GM12878 (cell line): ENCODE measurements at regions not wholly inside any gene's neighbourhood (a gene's known extent, or its start where the extent isn't known, plus 50 kb on each side); places are given as distances from the start of the nearest gene placed in this dataset.
"Not testable (repeated sequence)": the region's sequence is repeated elsewhere in the genome, so short reads cannot be mapped to it uniquely, and the experiment has no call there.

Experiments used
- ATAC-seq: fragments of 200-7000 bp; cut with Tn5 transposase; 3 replicates; pipeline ENCODE4 v1.9.1; 2020; ENCODE audit warnings: mild to moderate bottlenecking, moderate library complexity
- BruUV-seq: library from RNA; stranded (reverse); fragments of 400-500 nt; replicated peaks from 2 replicates; lab custom pipeline; 2021; lab: Mats Ljungman, UMichigan
- CTCF ChIA-PET: fragments of 300-600 bp; sonication (Branson Sonifier 250); formaldehyde crosslinking; extraction: SDS; loops from one replicate; lab custom pipeline; 2021; ENCODE audit warnings: inconsistent platforms; lab: Yijun Ruan, JAX
- POLR2A ChIA-PET: fragments of 350-600 bp; formaldehyde crosslinking; extraction: SDS; loops from one replicate; lab custom pipeline; 2021; ENCODE audit warnings: inconsistent platforms; lab: Charles Lee
- RAD21 ChIA-PET: fragments of 300-600 bp; sonication (Branson Sonifier 250); formaldehyde crosslinking; loops from one replicate; lab custom pipeline; 2023; ENCODE audit warnings: antibody characterized with exemption; ENCODE audit not compliant: unreplicated experiment; lab: Charles Lee
- SMC1A ChIA-PET: fragments of 300-600 bp; sonication (Branson Sonifier 250); formaldehyde crosslinking; loops from one replicate; lab custom pipeline; 2023; ENCODE audit not compliant: unreplicated experiment, uncharacterized antibody; lab: Charles Lee
- DNase-seq: peaks from one replicate; pipeline ENCODE4 v3.0.0-alpha.2; 2011; ENCODE audit warnings: low read depth, low spot score
- FAIRE-seq: peaks from 3 replicates; lab custom pipeline; 2011; peaks lifted over from hg19 to GRCh38; lab: Jason Lieb, UNC
- H2AFZ ChIP-seq: 2 replicates; pipeline ENCODE4 v1.6.0; 2011; ENCODE audit warnings: low read depth, low read length, control low read depth; ENCODE audit not compliant: control insufficient read depth
- H3K27ac ChIP-seq: 2 replicates; pipeline ENCODE4 v1.5.1; 2011; ENCODE audit warnings: control low read depth; ENCODE audit not compliant: control insufficient read depth, insufficient read depth
- H3K27me3 ChIP-seq, 2 experiments: replicated peaks in 1 of 2; 2 replicates each; pipeline versions ENCODE4 v1.6.0 to v1.6.1; 2011; ENCODE audit warnings: low read length in 1 of 2; ENCODE audit not compliant: control insufficient read depth in 2 of 2, insufficient read depth in 2 of 2
- H3K36me3 ChIP-seq, 2 experiments: 2 replicates each; pipeline ENCODE4 v1.5.1; 2011; ENCODE audit warnings: low read length in 1 of 2; ENCODE audit not compliant: control insufficient read depth in 2 of 2, insufficient read depth in 2 of 2
- H3K4me1 ChIP-seq: 2 replicates; pipeline ENCODE4 v1.6.1; 2011; ENCODE audit warnings: mild to moderate bottlenecking, low read length, moderate library complexity, mixed read lengths; ENCODE audit not compliant: control insufficient read depth, insufficient read depth
- H3K4me2 ChIP-seq: 2 replicates; pipeline ENCODE4 v1.6.0; 2011; ENCODE audit warnings: control low read depth; ENCODE audit not compliant: control insufficient read depth, insufficient read depth
- H3K4me3 ChIP-seq: fragments of 200-600 bp; sonication (generic); 2 replicates; pipeline ENCODE4 v1.5.1; 2016
- H3K79me2 ChIP-seq: 2 replicates; pipeline ENCODE4 v1.6.0; 2011; ENCODE audit warnings: low read length; ENCODE audit not compliant: control insufficient read depth, insufficient read depth
- H3K9ac ChIP-seq: 2 replicates; pipeline ENCODE4 v1.8.0; 2011; ENCODE audit warnings: low read length, control low read depth, mixed read lengths; ENCODE audit not compliant: control insufficient read depth, insufficient read depth
- H3K9me3 ChIP-seq: replicated peaks from 3 replicates; pipeline ENCODE4 v1.5.1; 2011; ENCODE audit warnings: mild to moderate bottlenecking, low read length; ENCODE audit not compliant: control insufficient read depth, insufficient read depth
- H4K20me1 ChIP-seq: 2 replicates; pipeline ENCODE4 v1.6.0; 2011; ENCODE audit not compliant: control insufficient read depth, insufficient read depth
- CBX3 ChIP-seq: fragments of 200-600 bp; sonication (generic); IDR thresholded peaks from 2 replicates; pipeline ENCODE4 v1.6.1; 2016; ENCODE audit warnings: low read depth, borderline replicate concordance
- E2F4 ChIP-seq: IDR thresholded peaks from 2 replicates; pipeline ENCODE4 v1.6.1; 2012; ENCODE audit warnings: low read depth, low read length, improper control_type of control experiment
- ELK1 ChIP-seq: IDR thresholded peaks from 2 replicates; pipeline ENCODE4 v1.6.1; 2012; ENCODE audit warnings: low read depth, low read length, improper control_type of control experiment
- EZH2 ChIP-seq: IDR thresholded peaks from 2 replicates; pipeline ENCODE4 v1.6.1; 2012; ENCODE audit warnings: low read depth, mild to moderate bottlenecking, control low read depth, inconsistent platforms, low read length, borderline replicate concordance; ENCODE audit not compliant: control insufficient read depth
- JUNB ChIP-seq: IDR thresholded peaks from 2 replicates; pipeline ENCODE4 v1.6.1; 2016; ENCODE audit warnings: antibody characterized with exemption, mild to moderate bottlenecking
- NRF1 ChIP-seq: conservative IDR thresholded peaks from 2 replicates; pipeline ENCODE4 v1.6.1; 2011; ENCODE audit warnings: mild to moderate bottlenecking, low read depth, low read length, improper control_type of control experiment
- PBX3 ChIP-seq: IDR thresholded peaks from 2 replicates; pipeline ENCODE4 v1.6.1; 2011; ENCODE audit warnings: mild to moderate bottlenecking, low read depth, low read length, moderate library complexity; ENCODE audit not compliant: insufficient replicate concordance
- SUZ12 ChIP-seq: fragments of 200-600 bp; sonication (generic); IDR thresholded peaks from one replicate; pipeline ENCODE4 v1.6.1; 2018; ENCODE audit warnings: antibody characterized with exemption, mild to moderate bottlenecking; ENCODE audit not compliant: unreplicated experiment
- ZBTB4 ChIP-seq: fragments of 450-650 bp; formaldehyde crosslinking; IDR thresholded peaks from 2 replicates; pipeline ENCODE4 v1.4.0; 2022; ENCODE audit warnings: mild to moderate bottlenecking, moderate library complexity
- WGBS: methylation state at CpG from one replicate; pipeline ENCODE4 v1.1.6; 2016; ENCODE audit warnings: low lambda C conversion rate; ENCODE audit not compliant: insufficient replicate concordance, insufficient coverage; ENCODE audit errors: missing lambda C conversion rate; 5-methylcytosine and 5-hydroxymethylcytosine counted together
- in situ Hi-C: fragments of 300-500 bp; cut with MboI; formaldehyde crosslinking; loops from 9 replicates; pipeline ENCODE4 v1.14.3; 2018; ENCODE audit warnings: mixed read lengths
- intact Hi-C: fragments of 100-400 bp; cut with micrococcal nuclease; formaldehyde crosslinking; loops from one replicate; pipeline ENCODE4 v1.14.2; 2022; ENCODE audit not compliant: unreplicated experiment

GRCh38 chr1:96562094-96562493, 159.5 kb upstream of the PTBP2 start:
- Histone ChIP-seq H3K27me3 (no peaks in the 10 kb centered on the region), H3K4me3 (no peak overlapping the region), H3K4me1 (no peaks in the 10 kb centered on the region), H3K4me2 (no peak overlapping the region), H3K27ac (no peak overlapping the region), H2AFZ (no peak overlapping the region), H4K20me1 (no peaks in the 10 kb centered on the region), H3K79me2 (no peaks in the 10 kb centered on the region), H3K9ac (no peak overlapping the region), H3K9me3 (no peaks in the 10 kb centered on the region), H3K36me3 (no peaks in the 10 kb centered on the region)
- RAD21 ChIA-PET: no interaction called here
- DNase-seq: no peak
- in situ Hi-C loops (no loop called here), intact Hi-C loops (no loop called here)
- BruUV-seq: no TSS peak
- ATAC-seq: no peak
- SMC1A ChIA-PET: no interaction called here
- CTCF ChIA-PET: no interaction called here
- TF ChIP-seq JUNB (no peak), ZBTB4 (no peak), NRF1 (no peak), SUZ12 (no peak), EZH2 (no peak), CBX3 (no peak), PBX3 (no peak), E2F4 (no peak), ELK1 (no peak)
- POLR2A ChIA-PET: no interaction called here
- FAIRE-seq: no peak

GRCh38 chr1:96564401-96564800, 157.2 kb upstream of the PTBP2 start:
- not testable (repeated sequence) for BruUV-seq

More at GRCh38 chr1:96564401-96564800, 157.2 kb upstream of the PTBP2 start:
- FAIRE-seq, H3K4me3 ChIP-seq, SMC1A ChIA-PET, H4K20me1 ChIP-seq, H3K4me1 ChIP-seq, H3K9ac ChIP-seq, H3K4me2 ChIP-seq, H3K9me3 ChIP-seq, POLR2A ChIA-PET, CTCF ChIA-PET, in situ Hi-C loops, H3K36me3 ChIP-seq, H3K27me3 ChIP-seq, DNase-seq, H3K79me2 ChIP-seq, H3K27ac ChIP-seq, intact Hi-C loops, H2AFZ ChIP-seq, RAD21 ChIA-PET, ATAC-seq: not testable (repeated sequence)
- 0% methylated on average over 3 of the region's 3 CpGs for WGBS
